Kidney epithelial cell (primary cell): ENCODE measurements at regions not wholly inside any gene's neighbourhood (a gene's known extent, or its start where the extent isn't known, plus 50 kb on each side); places are given as distances from the start of the nearest gene placed in this dataset.

Experiments
- DNase-seq: peaks from one replicate; pipeline ENCODE4 v3.0.0-alpha.2; 2010; ENCODE audit warnings: low read depth
- H3K27me3 ChIP-seq: 2 replicates; pipeline ENCODE4 v1.6.0; 2011; ENCODE audit warnings: low read length; ENCODE audit not compliant: control insufficient read depth, insufficient read depth
- H3K36me3 ChIP-seq: 2 replicates; pipeline ENCODE4 v1.5.1; 2011; ENCODE audit warnings: low read length; ENCODE audit not compliant: control insufficient read depth, insufficient read depth
- H3K4me3 ChIP-seq: 2 replicates; pipeline ENCODE4 v1.5.1; 2011; ENCODE audit warnings: low read depth, mild to moderate bottlenecking, control low read depth, low read length
- TF ChIP-seq, protein P1 (sequence below): IDR thresholded peaks from 2 replicates; pipeline ENCODE4 v1.5.1; 2011; ENCODE audit warnings: mild to moderate bottlenecking, moderate library complexity, low read length, control low read depth, inconsistent platforms; ENCODE audit not compliant: insufficient read depth, poor library complexity, severe bottlenecking

GRCh38 chr5:155492191-155492590 lies 478.6 kb downstream of the KIF4B start:
- no peak overlapping the region for H3K4me3 ChIP-seq
- no peaks in the 10 kb centered on the region for H3K27me3 ChIP-seq
- H3K36me3 ChIP-seq: no peaks in the 10 kb centered on the region
- no peak for DNase-seq
- TF ChIP-seq, protein P1, sequence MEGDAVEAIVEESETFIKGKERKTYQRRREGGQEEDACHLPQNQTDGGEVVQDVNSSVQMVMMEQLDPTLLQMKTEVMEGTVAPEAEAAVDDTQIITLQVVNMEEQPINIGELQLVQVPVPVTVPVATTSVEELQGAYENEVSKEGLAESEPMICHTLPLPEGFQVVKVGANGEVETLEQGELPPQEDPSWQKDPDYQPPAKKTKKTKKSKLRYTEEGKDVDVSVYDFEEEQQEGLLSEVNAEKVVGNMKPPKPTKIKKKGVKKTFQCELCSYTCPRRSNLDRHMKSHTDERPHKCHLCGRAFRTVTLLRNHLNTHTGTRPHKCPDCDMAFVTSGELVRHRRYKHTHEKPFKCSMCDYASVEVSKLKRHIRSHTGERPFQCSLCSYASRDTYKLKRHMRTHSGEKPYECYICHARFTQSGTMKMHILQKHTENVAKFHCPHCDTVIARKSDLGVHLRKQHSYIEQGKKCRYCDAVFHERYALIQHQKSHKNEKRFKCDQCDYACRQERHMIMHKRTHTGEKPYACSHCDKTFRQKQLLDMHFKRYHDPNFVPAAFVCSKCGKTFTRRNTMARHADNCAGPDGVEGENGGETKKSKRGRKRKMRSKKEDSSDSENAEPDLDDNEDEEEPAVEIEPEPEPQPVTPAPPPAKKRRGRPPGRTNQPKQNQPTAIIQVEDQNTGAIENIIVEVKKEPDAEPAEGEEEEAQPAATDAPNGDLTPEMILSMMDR: no peak

DNA sequence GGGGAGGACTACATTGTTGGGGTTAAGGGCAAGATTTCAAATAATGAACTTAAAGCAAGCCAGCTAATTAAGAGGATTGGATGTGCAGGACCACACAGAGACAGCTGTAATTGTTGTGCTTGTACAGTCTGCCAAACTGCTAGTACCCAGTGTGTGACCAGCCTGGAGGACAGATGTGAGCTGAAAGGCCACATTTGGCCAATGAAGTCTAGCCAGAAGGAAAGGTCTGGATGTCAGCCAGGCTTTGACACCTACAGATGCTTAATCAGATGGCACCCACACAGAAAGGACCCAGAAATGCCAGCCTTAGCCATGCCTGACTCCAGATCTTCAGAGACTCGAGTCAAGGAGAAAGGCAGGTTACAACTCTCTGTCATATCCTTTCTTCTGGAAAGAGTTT lies 491.1 kb downstream of the KIF4B start:
- no peaks in the 10 kb centered on the region for H3K27me3 ChIP-seq
- H3K36me3 ChIP-seq: no peaks in the 10 kb centered on the region
- TF ChIP-seq, protein P1: no peak

DNA sequence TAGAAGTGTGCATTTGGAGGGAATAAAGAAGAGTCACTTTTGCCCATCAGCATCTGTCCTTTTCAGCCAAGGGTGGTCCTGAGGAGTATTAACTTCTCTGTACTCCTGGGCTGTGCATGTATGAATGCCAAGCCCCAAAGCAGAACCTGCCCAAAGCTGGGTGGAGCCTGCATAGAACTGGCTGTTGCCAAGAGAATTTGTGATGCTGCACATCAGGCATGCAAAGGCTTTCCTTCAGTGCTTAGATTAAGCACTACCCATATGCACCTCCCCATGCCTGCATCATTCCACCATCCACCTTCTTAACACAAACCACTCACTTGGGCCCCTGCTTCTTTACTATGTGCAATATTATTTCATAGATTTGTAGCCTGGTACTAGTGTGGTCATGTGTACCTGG lies 493.8 kb downstream of the KIF4B start:
- no peaks in the 10 kb centered on the region for H3K36me3 ChIP-seq
- no peak overlapping the region for H3K4me3 ChIP-seq
- TF ChIP-seq, protein P1: no peak
- no peak for DNase-seq
- H3K27me3 ChIP-seq: no peaks in the 10 kb centered on the region

More for the DNA sequence above, 491.1 kb downstream of the KIF4B start:
- DNase-seq: no peak
- no peak overlapping the region for H3K4me3 ChIP-seq

- no peak for DNase-seq
- Histone ChIP-seq H3K27me3 (no peaks in the 10 kb centered on the region), H3K4me3 (no peak overlapping the region), H3K36me3 (no peaks in the 10 kb centered on the region)
- TF ChIP-seq, protein P1: no peak
Observed at GRCh38 chr5:155508673-155509072, 495.1 kb downstream of the KIF4B start.

DNA sequence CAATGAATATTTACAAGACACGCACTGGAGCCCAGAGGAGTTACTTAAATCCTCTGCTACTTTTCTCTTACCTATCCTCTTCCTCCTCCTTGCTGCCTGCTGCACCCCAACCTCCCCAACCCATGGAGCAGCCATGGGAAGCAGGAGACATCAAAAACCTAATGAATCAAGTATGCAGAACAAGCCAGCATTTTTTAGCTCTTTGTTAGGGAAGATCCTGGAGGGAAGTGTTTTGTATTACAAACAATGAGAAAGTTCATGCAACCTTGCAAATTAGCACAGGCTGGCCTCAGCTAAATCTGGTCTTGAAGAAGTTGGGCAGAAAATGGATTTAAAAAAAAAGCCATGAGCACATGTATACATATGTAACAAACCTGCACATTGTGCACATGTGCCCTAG lies 498.8 kb downstream of the KIF4B start:
- TF ChIP-seq, protein P1: no peak
- Histone ChIP-seq H3K36me3 (no peaks in the 10 kb centered on the region), H3K27me3 (no peaks in the 10 kb centered on the region), H3K4me3 (no peak overlapping the region)
- DNase-seq: no peak

DNA sequence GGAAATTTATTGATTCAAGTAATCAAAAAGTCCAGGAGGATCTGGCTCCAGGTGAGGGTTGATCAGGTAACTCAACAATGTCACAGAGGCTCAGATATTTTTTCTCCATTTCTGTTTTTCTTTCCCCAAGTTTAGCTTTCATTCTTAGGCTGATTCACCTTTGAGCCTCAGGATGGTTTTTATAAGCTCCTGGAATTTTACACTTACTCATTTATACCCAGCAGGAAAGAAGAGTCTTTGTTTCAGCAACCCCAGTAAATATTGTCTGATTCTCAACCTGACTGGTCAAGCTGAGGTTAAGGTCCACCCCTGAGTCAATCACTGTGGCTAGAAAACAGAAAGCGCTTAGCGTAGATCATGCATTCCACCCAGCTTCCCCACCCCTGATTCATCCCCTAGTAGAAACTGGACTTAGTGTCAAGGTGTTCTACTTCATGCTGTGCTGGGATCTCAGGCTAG lies 500.6 kb downstream of the KIF4B start:
- no peaks in the 10 kb centered on the region for H3K27me3 ChIP-seq
- H3K36me3 ChIP-seq: no peaks in the 10 kb centered on the region
- TF ChIP-seq, protein P1: no peak
- no peak overlapping the region for H3K4me3 ChIP-seq
- peak; percentile 26 for DNase-seq
